Naive thymus-derived CD4-positive, alpha-beta T cell (primary cell): ENCODE measurements at regions not wholly inside any gene's neighbourhood (a gene's known extent, or its start where the extent isn't known, plus 50 kb on each side); places are given as distances from the start of the nearest gene placed in this dataset.
A peak's percentile ranks its signal among the peaks of the same experiment; 100 is the strongest.

Experiments
- ATAC-seq: fragments of 150-1000 bp; cut with Tn5 transposase; 2 replicates; pipeline ENCODE4 v1.10.0; 2021; ENCODE audit warnings: mild to moderate bottlenecking, moderate library complexity
- CTCF ChIA-PET: fragments of 350-600 bp; sonication (Branson Sonifier 250); formaldehyde crosslinking; loops from one replicate; lab custom pipeline; 2021; ENCODE audit warnings: antibody characterized with exemption; lab: Charles Lee
- POLR2A ChIA-PET: fragments of 350-600 bp; sonication (Branson Sonifier 250); formaldehyde crosslinking; loops from one replicate; lab custom pipeline; 2021; ENCODE audit warnings: antibody characterized with exemption, inconsistent platforms; lab: Charles Lee
- DNase-seq, 9 donors: peaks; one replicate each; pipeline versions ENCODE4 v3.0.0 to v3.0.0-alpha.2; 2020 to 2022; ENCODE audit warnings: mixed read lengths in 1 of 9
- H3K27ac ChIP-seq: one replicate; pipeline ENCODE4 v1.7.0; 2013; ENCODE audit warnings: mild to moderate bottlenecking, low read depth, low read length, moderate library complexity
- H3K27me3 ChIP-seq, 2 donors: one replicate each; pipeline ENCODE4 v1.7.0; 2013; ENCODE audit warnings: low read length in 2 of 2, mild to moderate bottlenecking in 2 of 2, moderate library complexity in 2 of 2; ENCODE audit not compliant: control insufficient read depth in 2 of 2, insufficient read depth in 2 of 2
- H3K36me3 ChIP-seq, 3 experiments: 1 replicate in 2 of 3; 2 replicates in 1 of 3; pipeline ENCODE4 v1.7.0; 2013; ENCODE audit warnings: low read length in 3 of 3, mild to moderate bottlenecking in 3 of 3, moderate library complexity in 1 of 3; ENCODE audit not compliant: insufficient read depth in 3 of 3, control insufficient read depth in 2 of 3
- H3K4me1 ChIP-seq, 2 donors: one replicate each; pipeline ENCODE4 v1.7.0; 2013; ENCODE audit warnings: low read length in 2 of 2, mild to moderate bottlenecking in 2 of 2, moderate library complexity in 1 of 2; ENCODE audit not compliant: control insufficient read depth in 2 of 2, insufficient read depth in 2 of 2
- H3K4me3 ChIP-seq: 2 replicates; pipeline ENCODE4 v1.7.0; 2013; ENCODE audit warnings: mild to moderate bottlenecking, low read length
- H3K9me3 ChIP-seq, 3 experiments: 1 replicate in 2 of 3; 2 replicates in 1 of 3; pipeline ENCODE4 v1.7.0; 2013; ENCODE audit warnings: low read length in 3 of 3; ENCODE audit not compliant: control insufficient read depth in 2 of 3
- H3K27ac Mint-ChIP-seq, 9 donors: one replicate each; pipeline ENCODE4 v1.8.0; 2020 to 2022; ENCODE audit warnings: mixed read lengths in 9 of 9, mild to moderate bottlenecking in 8 of 9, moderate library complexity in 5 of 9, inconsistent platforms in 2 of 9
- H3K27me3 Mint-ChIP-seq, 5 donors: one replicate each; pipeline ENCODE4 v1.8.0; 2021 to 2022; ENCODE audit warnings: mixed read lengths in 5 of 5, mild to moderate bottlenecking in 1 of 5
- H3K36me3 Mint-ChIP-seq, 5 donors: one replicate each; pipeline ENCODE4 v1.8.0; 2020 to 2022; ENCODE audit warnings: mixed read lengths in 5 of 5, mild to moderate bottlenecking in 3 of 5, inconsistent platforms in 1 of 5
- H3K4me1 Mint-ChIP-seq, 7 donors: one replicate each; pipeline ENCODE4 v1.8.0; 2020 to 2022; ENCODE audit warnings: mixed read lengths in 7 of 7, mild to moderate bottlenecking in 3 of 7, inconsistent platforms in 1 of 7
- H3K4me3 Mint-ChIP-seq, 10 donors: one replicate each; pipeline ENCODE4 v1.8.0; 2020 to 2022; ENCODE audit warnings: mild to moderate bottlenecking in 10 of 10, mixed read lengths in 10 of 10, moderate library complexity in 6 of 10, inconsistent platforms in 2 of 10
- H3K9me3 Mint-ChIP-seq, 11 donors: one replicate each; pipeline ENCODE4 v1.8.0; 2020 to 2022; ENCODE audit warnings: mixed read lengths in 11 of 11, mild to moderate bottlenecking in 4 of 11, inconsistent platforms in 1 of 11, moderate library complexity in 1 of 11
- intact Hi-C, 2 donors: fragments of 100-400 bp; cut with micrococcal nuclease; formaldehyde crosslinking; loops; one replicate each; pipeline ENCODE4 v1.15.1; 2023

DNA sequence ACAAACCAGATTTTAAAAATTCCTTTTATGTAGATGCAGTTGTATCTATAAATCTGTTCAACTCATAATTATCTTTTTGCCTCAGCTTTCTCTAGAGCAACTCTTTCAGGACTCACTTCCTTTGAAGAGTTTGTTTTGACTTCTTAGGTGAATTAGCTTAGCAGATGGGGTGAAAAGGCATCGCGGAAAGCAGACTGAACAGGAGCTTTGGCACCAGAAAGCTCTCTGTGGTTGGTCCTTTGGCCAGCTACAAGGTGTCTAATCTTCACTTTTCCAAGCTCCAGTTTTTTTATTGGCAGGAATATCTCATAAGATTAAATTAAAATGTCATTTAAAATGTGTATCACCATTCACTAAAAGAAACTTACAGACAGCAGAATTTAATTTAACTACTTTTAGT is 60.6 kb upstream of the KLF12 start:
- H3K36me3 Mint-ChIP-seq, result no peaks in the 10 kb centered on the region
- Histone ChIP-seq H3K9me3 (no peaks in the 10 kb centered on the region), H3K27ac (no peak overlapping the region), H3K4me1 (peaks cover 6 to 26% of the 10 kb centered on the region in 2 donors), H3K36me3 (no peaks in the 10 kb centered on the region), H3K4me3 (no peak overlapping the region), H3K27me3 (no peaks in the 10 kb centered on the region)
- H3K4me3 Mint-ChIP-seq, result peak overlapping the region in 4 of 10 donors; percentile 23 to 57 (median 40)
- H3K27ac Mint-ChIP-seq, result peak overlapping the region in 5 of 9 donors; percentile 21 to 89 (median 50)
- POLR2A ChIA-PET, result interaction anchor here (0.9 to 1.2 kb wide), 2 partner anchors 56 to 92 kb away, joined by 3 read pairs; no protein-coding TSS in a partner anchor
- intact Hi-C loops, result loop anchor here in 1 of 2 donors (1.0 to 2.0 kb wide), 3 partner anchors 9 to 360 kb away; partner anchors contain the start of gene KLF12
- peaks cover 0 to 4% (median 0%) of the 10 kb centered on the region in 11 donors for H3K9me3 Mint-ChIP-seq
- H3K4me1 Mint-ChIP-seq, result peaks cover 15 to 43% (median 41%) of the 10 kb centered on the region in 7 donors
- peaks cover 0 to under 1% (median 0%) of the 10 kb centered on the region in 5 donors for H3K27me3 Mint-ChIP-seq
- DNase-seq, result peak in 5 of 9 donors; percentile 3 to 22 (median 16)
- CTCF ChIA-PET, result interaction anchor here (0.7 to 1.1 kb wide), 2 partner anchors 92 to 113 kb away, joined by 3 read pairs; no protein-coding TSS in a partner anchor
- ATAC-seq, result no peak

DNA sequence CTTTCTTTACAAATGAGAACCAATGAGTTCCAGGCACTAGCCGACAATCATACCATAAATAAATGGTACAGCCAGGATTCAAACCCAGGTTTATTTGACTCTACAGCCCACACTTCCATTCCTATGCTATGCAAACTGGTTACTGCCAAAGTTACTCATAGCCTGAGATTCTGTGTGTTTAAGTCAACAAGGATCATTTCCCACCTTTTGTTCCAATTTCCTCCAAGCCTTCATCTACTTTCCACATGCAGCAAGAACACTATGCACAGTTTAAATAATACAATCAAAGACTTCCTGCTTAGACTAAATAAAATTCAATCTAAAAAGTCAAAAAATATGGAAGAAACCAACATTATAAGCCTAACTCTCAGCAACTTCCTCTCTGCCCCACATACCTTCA is 59.2 kb upstream of the KLF12 start:
- Mint-ChIP-seq H3K36me3 (no peaks in the 10 kb centered on the region), H3K27me3 (no peaks in the 10 kb centered on the region), H3K9me3 (peaks cover 0 to 4% (median 0%) of the 10 kb centered on the region in 11 donors), H3K4me3 (peak overlapping the region in 6 of 10 donors; percentile 9 to 52 (median 24)), H3K27ac (peak overlapping the region in 5 of 9 donors; percentile 6 to 70 (median 21)), H3K4me1 (peaks cover 15 to 43% (median 41%) of the 10 kb centered on the region in 7 donors)
- intact Hi-C loops, result loop anchor here in 1 of 2 donors (2.0 kb wide), 1 partner anchor 51 kb away; no protein-coding TSS in a partner anchor
- ChIA-PET POLR2A (no interaction called here), CTCF (no interaction called here)
- H3K36me3 ChIP-seq, result no peaks in the 10 kb centered on the region
- ATAC-seq, result no peak
- H3K27me3 ChIP-seq, result no peaks in the 10 kb centered on the region
- peaks cover 6 to 26% of the 10 kb centered on the region in 2 donors for H3K4me1 ChIP-seq
- DNase-seq, result peak in 1 of 9 donors; percentile 4
- H3K27ac ChIP-seq, result no peak overlapping the region
- H3K4me3 ChIP-seq, result no peak overlapping the region
- H3K9me3 ChIP-seq, result no peaks in the 10 kb centered on the region

DNA sequence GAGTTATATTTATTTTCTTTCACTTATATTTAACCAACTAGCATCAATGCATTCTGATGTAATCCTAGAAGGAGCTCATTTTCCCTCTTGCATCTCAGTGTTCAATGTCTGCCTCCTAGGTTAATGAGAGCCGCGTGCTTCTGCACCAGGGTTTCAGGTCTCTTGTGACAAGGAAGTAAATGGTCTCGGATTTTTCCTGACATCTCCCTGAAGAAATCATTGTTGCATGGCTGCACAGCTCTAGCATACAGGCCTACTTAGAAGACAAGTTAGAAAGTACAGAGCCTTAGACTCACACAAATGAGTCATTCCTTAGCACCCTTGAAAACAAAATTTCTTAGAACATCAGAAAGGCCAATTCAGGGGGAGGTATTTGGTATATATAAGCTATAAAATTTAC is 57.2 kb upstream of the KLF12 start:
- peaks cover 13 to 43% (median 41%) of the 10 kb centered on the region in 7 donors for H3K4me1 Mint-ChIP-seq
- no peaks in the 10 kb centered on the region for H3K36me3 ChIP-seq
- H3K9me3 Mint-ChIP-seq, result peaks cover 0 to 4% (median 0%) of the 10 kb centered on the region in 11 donors

DNA sequence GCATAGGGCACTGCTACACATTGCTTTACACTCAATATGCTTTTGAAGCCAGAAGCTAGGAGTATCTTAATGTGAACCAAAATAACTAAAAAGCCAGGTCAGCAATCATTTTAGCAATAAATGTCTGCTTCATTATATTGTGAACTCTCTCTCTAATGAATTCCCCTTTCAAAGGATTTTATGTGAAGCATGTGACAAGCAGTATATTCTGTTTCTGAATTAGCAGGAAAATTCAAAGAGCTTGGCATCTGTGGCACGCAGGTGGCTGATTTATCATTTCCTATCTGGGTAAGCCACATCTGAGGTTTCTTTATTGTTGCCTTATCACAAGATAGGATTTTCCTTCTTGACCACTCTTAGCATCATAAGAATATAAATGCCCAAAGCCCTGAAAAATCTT is 56.8 kb upstream of the KLF12 start:
- POLR2A ChIA-PET, result interaction anchor here (0.6 to 1.5 kb wide), 12 partner anchors 11 to 378 kb away, joined by 3 to 4 read pairs (median 3); no protein-coding TSS in a partner anchor
- H3K27ac Mint-ChIP-seq, result peak overlapping the region in 1 of 9 donors; percentile 65
- DNase-seq (no peak), ATAC-seq (no peak)
- Histone ChIP-seq H3K27ac (no peak overlapping the region), H3K4me3 (no peak overlapping the region), H3K9me3 (no peaks in the 10 kb centered on the region), H3K4me1 (peaks cover 6 to 26% of the 10 kb centered on the region in 2 donors), H3K36me3 (no peaks in the 10 kb centered on the region), H3K27me3 (no peaks in the 10 kb centered on the region)
- H3K27me3 Mint-ChIP-seq, result no peaks in the 10 kb centered on the region
- CTCF ChIA-PET, result interaction anchor here (1.1 kb wide), 1 partner anchor 38 kb away, joined by 3 read pairs; no protein-coding TSS in a partner anchor
- no peaks in the 10 kb centered on the region for H3K36me3 Mint-ChIP-seq
- H3K4me3 Mint-ChIP-seq, result no peak overlapping the region
- H3K9me3 Mint-ChIP-seq, result peaks cover 0 to 4% (median 0%) of the 10 kb centered on the region in 11 donors
- intact Hi-C loops, result loop anchor here in 1 of 2 donors (2.0 kb wide), 2 partner anchors 16 to 96 kb away; no protein-coding TSS in a partner anchor
- peaks cover 13 to 43% (median 41%) of the 10 kb centered on the region in 7 donors for H3K4me1 Mint-ChIP-seq

More for the DNA sequence above, 57.2 kb upstream of the KLF12 start:
- ATAC-seq (no peak), DNase-seq (no peak)
- peak overlapping the region in 2 of 9 donors; percentile 19 to 31 for H3K27ac Mint-ChIP-seq
- no peaks in the 10 kb centered on the region for H3K27me3 ChIP-seq
- peaks cover 6 to 26% of the 10 kb centered on the region in 2 donors for H3K4me1 ChIP-seq
- no peak overlapping the region for H3K4me3 ChIP-seq
- intact Hi-C loops, result loop anchor here in 1 of 2 donors (2.0 kb wide), 2 partner anchors 15 to 95 kb away; no protein-coding TSS in a partner anchor
- no peaks in the 10 kb centered on the region for H3K36me3 Mint-ChIP-seq
- H3K9me3 ChIP-seq, result no peaks in the 10 kb centered on the region
- CTCF ChIA-PET, result no interaction called here
- peak overlapping the region in 1 of 10 donors; percentile 29 for H3K4me3 Mint-ChIP-seq
- no peaks in the 10 kb centered on the region for H3K27me3 Mint-ChIP-seq
- POLR2A ChIA-PET, result interaction anchor here (0.6 to 1.5 kb wide), 11 partner anchors 11 to 378 kb away, joined by 3 to 4 read pairs (median 3); no protein-coding TSS in a partner anchor
- no peak overlapping the region for H3K27ac ChIP-seq

DNA sequence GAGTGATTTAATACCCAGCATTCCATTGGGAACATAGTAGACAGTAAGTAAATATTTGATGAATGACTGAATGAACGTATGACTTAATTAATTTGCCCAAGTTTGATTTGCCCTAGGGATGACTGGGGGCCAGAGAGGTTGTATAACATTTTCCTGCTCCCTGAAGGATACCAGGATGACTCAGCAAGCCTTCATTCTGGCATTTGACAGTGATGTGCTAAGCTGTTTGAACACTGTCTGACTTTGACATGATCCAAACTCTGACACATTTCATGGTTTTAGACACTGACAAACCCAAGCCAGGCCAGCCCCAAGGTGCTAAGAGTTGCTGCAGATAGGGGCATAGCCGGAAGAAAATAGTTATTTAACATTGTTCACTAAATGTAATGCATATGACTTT is 53.4 kb upstream of the KLF12 start:
- no peak overlapping the region for H3K4me3 Mint-ChIP-seq
- no peaks in the 10 kb centered on the region for H3K9me3 Mint-ChIP-seq
- peaks cover 7 to 20% (median 14%) of the 10 kb centered on the region in 7 donors for H3K4me1 Mint-ChIP-seq
- no peak overlapping the region for H3K27ac Mint-ChIP-seq
- Histone ChIP-seq H3K4me3 (no peak overlapping the region), H3K4me1 (peaks cover 5 to 6% of the 10 kb centered on the region in 2 donors), H3K27ac (no peak overlapping the region), H3K27me3 (no peaks in the 10 kb centered on the region), H3K9me3 (no peaks in the 10 kb centered on the region), H3K36me3 (no peaks in the 10 kb centered on the region)
- ATAC-seq, result no peak
- H3K27me3 Mint-ChIP-seq, result no peaks in the 10 kb centered on the region
- ChIA-PET POLR2A (interaction anchor here (1.4 kb wide), 1 partner anchor 9 kb away, joined by 4 read pairs; no protein-coding TSS in a partner anchor), CTCF (interaction anchor here (1.8 kb wide), 1 partner anchor 99 kb away, joined by 4 read pairs; no protein-coding TSS in a partner anchor)
- intact Hi-C loops, result no loop called here
- H3K36me3 Mint-ChIP-seq, result no peaks in the 10 kb centered on the region
- DNase-seq, result no peak

DNA sequence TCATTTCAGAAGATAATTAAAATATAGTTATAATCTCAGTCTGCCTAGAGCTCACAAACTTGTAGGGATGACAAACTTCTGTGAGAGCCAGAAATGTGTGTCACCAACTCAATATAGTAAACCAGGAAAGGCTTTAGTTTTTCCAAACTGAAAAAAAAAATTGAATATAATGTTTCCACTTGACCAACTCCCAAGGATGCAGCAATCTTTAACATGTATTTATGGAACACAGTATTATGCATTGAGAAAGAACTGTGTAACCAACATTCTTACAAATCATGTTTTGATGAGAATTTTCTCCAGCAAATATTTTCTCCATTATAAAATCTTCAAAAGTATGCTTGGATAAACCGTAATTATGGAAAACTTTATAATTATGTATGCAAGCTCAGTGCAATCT is 50.1 kb upstream of the KLF12 start:
- Mint-ChIP-seq H3K4me3 (no peak overlapping the region), H3K27me3 (peaks cover 0 to 6% (median 4%) of the 10 kb centered on the region in 5 donors), H3K27ac (no peak overlapping the region), H3K4me1 (peaks cover 0 to under 1% (median 0%) of the 10 kb centered on the region in 7 donors), H3K9me3 (no peaks in the 10 kb centered on the region), H3K36me3 (no peaks in the 10 kb centered on the region)
- H3K27ac ChIP-seq, result no peak overlapping the region
- H3K4me3 ChIP-seq, result no peak overlapping the region
- H3K36me3 ChIP-seq, result no peaks in the 10 kb centered on the region
- POLR2A ChIA-PET, result interaction anchor here (0.7 to 0.9 kb wide), 2 partner anchors 49 to 68 kb away, joined by 3 read pairs; no protein-coding TSS in a partner anchor
- no peaks in the 10 kb centered on the region for H3K9me3 ChIP-seq
- CTCF ChIA-PET, result interaction anchor here (1.1 kb wide), 1 partner anchor 102 kb away, joined by 3 read pairs; no protein-coding TSS in a partner anchor
- DNase-seq (no peak), ATAC-seq (no peak)
- no peaks in the 10 kb centered on the region for H3K27me3 ChIP-seq
- intact Hi-C loops, result no loop called here
- H3K4me1 ChIP-seq, result no peaks in the 10 kb centered on the region
